HG03439 (cell line): ENCODE measurements at regions not wholly inside any gene's neighbourhood (a gene's known extent, or its start where the extent isn't known, plus 50 kb on each side); places are given as distances from the start of the nearest gene placed in this dataset.
"Not testable (repeated sequence)": the region's sequence is repeated elsewhere in the genome, so short reads cannot be mapped to it uniquely, and the experiment has no call there.

ENCODE experiments used
- ATAC-seq: cut with Tn5 transposase; IDR thresholded peaks from one replicate; pipeline ENCODE4 v1.9.1; 2021; ENCODE audit warnings: mild to moderate bottlenecking, moderate library complexity; ENCODE audit not compliant: unreplicated experiment

GRCh38 chr4:103318327-103318726, 120.2 kb upstream of the CENPE start:
- ATAC-seq = no peak

- ATAC-seq = no peak
These were observed 110.1 kb upstream of the CENPE start for GRCh38 chr4:103308248-103308561.

- ATAC-seq = no peak
These were observed 109.5 kb upstream of the CENPE start for GRCh38 chr4:103307453-103308247.

GRCh38 chr4:103306870-103307375, 108.8 kb upstream of the CENPE start:
- no peak for ATAC-seq

GRCh38 chr4:103305355-103305754, 107.2 kb upstream of the CENPE start:
- ATAC-seq = no peak

- no peak for ATAC-seq
These were observed 104.9 kb upstream of the CENPE start for GRCh38 chr4:103303011-103303410.

GRCh38 chr4:103292959-103293358, 94.8 kb upstream of the CENPE start:
- ATAC-seq = no peak

GRCh38 chr4:103292373-103292772, 94.2 kb upstream of the CENPE start:
- no peak for ATAC-seq

- no peak for ATAC-seq
These were observed 91.0 kb upstream of the CENPE start for GRCh38 chr4:103289186-103289585.

GRCh38 chr4:103272174-103272573, 74.0 kb upstream of the CENPE start:
- no peak for ATAC-seq

- ATAC-seq = no peak
These were observed 70.6 kb upstream of the CENPE start for GRCh38 chr4:103268746-103269145.

- ATAC-seq = no peak
These were observed 66.8 kb upstream of the CENPE start for GRCh38 chr4:103264905-103265304.

- not testable (repeated sequence) for ATAC-seq
These were observed 57.9 kb upstream of the CENPE start for GRCh38 chr4:103256068-103256467.
